GM21619 (cell line): ENCODE measurements at regions not wholly inside any gene's neighbourhood (a gene's known extent, or its start where the extent isn't known, plus 50 kb on each side); places are given as distances from the start of the nearest gene placed in this dataset.
"Not testable (repeated sequence)": the region's sequence is repeated elsewhere in the genome, so short reads cannot be mapped to it uniquely, and the experiment has no call there.

Experiments used
- ATAC-seq: cut with Tn5 transposase; IDR thresholded peaks from one replicate; pipeline ENCODE4 v1.9.1; 2021; ENCODE audit not compliant: unreplicated experiment

DNA sequence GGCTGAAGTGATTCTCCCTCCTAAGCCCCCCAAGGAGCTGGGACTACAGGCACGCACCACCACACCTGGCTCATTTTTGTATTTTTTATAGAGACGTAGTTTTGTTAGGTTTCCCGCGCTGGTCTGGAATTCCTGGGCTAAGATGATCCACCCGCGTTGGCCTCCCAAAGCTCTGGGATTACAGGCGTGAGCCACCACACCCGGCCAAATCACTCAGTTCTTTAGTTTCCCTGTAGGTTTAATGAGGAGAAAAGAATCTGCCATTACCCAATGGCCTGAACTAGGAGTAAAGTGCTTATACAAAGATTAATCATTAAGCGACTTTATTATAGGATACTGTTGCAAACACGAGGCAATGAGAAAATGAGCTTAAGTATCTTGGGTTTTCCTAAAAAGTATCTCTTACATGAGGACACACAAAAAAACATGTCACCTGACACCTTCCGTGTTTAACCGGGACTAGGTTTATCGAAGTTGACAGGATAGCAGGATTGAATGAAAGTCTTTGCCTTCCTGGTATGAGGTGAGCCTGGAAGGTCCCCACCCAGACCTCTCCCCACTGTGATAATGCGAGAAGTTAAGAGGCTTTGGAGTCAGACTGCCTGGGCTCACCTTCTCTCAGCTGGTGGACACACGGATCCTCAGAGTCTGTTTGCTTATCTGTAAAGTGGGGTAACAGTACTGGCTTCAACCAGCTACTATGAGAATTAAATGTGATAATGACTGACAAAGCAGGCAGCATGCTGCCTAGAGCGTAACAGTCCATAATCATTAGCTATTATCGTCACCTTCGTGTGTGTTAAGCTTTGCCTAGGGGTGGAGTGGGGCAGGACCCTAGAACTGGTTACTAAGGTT is 133.5 kb upstream of the KRAS start:
- no peak for ATAC-seq

GRCh38 chr12:25382311-25383106 is 131.8 kb upstream of the KRAS start:
- no peak for ATAC-seq

- ATAC-seq, result peak; percentile 55
Measured at GRCh38 chr12:25377469-25378177, 126.9 kb upstream of the KRAS start.

- no peak for ATAC-seq
Measured at GRCh38 chr12:25376985-25377384, 126.3 kb upstream of the KRAS start.

GRCh38 chr12:25376407-25376806 is 125.7 kb upstream of the KRAS start:
- ATAC-seq, result no peak

GRCh38 chr12:25372969-25373817 is 122.5 kb upstream of the KRAS start:
- no peak for ATAC-seq

GRCh38 chr12:25372002-25372401 is 121.3 kb upstream of the KRAS start:
- no peak for ATAC-seq

DNA sequence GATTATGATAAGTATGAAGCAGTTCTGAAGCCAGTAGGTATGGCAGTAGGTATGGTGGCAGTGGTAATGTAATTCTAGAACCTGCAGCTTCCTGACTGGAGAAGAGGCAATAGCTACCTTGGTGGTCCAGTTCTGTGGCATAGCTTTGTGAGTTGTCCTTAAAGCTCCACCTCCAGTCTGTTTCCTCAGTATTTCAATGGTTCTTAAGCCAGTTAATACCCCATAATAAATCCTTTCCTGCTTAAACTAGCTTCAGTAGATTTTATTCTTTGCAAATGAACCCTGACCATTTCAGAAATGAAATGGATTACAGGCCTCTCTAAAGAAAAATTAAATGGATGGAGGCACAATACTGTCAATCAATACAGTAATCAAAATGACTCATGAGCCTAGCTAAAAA is 117.8 kb upstream of the KRAS start:
- no peak for ATAC-seq

GRCh38 chr12:25366122-25366521 is 115.4 kb upstream of the KRAS start:
- no peak for ATAC-seq

DNA sequence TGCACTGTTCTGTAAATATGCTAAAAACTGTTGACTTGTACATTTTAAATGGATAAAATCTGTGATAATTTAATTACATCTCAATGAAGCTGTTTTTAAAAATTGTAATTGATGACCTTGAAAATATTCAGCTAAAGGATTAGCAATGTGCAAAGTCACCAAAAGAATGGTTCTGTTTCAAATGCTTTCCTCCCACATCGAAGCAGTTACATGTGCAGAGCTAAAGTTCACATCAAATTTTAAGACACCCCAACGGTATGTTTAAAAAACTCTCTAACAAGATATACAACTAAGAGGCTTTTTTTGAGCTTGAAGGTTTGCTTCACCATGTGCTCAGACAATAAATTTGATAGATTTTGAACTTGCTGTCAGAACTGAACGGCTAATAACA is 114.6 kb upstream of the KRAS start:
- ATAC-seq, result no peak

DNA sequence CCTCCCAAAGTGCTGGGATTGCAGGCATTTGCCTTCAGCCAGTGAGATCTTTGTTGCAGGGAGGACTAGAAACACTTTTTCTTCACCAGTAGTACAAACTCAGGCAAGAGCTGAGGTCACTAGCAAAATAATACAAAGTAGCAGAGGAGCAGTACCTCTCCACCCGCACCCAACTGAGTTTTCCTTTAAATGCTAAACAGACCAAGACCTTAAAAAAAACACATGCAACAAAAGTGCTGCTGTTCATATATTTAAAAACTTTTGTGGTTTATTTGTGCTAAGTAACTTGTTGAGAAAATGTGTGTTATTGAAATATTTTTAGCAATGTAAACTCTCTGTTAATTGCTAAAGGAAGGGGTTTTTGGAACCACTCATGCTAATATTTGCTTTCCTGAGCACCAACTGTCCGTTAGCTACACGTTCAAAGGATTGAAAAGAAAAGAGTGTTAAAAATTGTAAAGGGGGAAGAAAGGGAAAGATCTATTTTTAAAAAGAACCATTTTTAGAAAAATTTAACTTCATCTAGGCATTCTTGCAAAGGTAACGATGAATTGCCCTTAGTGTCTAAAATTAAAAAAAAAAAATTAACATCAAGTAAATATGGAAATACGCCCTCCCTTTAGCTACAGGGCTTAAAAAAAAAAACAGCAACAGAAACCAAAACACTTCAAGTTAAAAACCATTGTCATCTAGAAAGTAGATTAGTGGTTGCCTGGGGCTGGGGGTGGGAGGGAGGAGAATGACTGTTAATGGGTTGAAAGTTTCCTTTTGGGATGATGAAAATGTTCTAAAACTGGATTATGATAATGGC is 114.0 kb upstream of the KRAS start:
- ATAC-seq, result peak; percentile 85

- ATAC-seq, result no peak
Measured at GRCh38 chr12:25362646-25363045, 111.9 kb upstream of the KRAS start.

DNA sequence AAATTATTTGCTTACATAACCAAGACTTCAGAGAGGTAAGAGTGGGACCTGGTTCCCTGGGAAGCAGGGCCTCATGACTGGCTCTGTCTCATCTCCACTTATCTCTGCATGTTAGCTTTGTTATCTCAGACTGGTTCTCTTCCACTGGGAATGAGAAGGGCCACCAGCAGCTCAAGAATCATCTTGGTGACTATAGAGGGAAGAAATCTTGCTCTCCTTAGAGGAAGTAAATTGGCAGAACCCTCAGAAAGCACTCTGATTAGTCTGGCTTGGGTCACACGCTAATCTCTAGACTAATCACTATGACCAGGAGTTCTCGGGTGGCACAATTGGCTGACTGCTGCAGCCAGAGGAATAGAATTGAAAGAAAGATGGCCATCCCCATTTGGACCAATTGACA is 110.8 kb upstream of the KRAS start:
- ATAC-seq, result no peak

- no peak for ATAC-seq
Measured at GRCh38 chr12:25357595-25357994, 106.9 kb upstream of the KRAS start.

GRCh38 chr12:25352942-25353341 is 102.2 kb upstream of the KRAS start:
- ATAC-seq, result not testable (repeated sequence)

DNA sequence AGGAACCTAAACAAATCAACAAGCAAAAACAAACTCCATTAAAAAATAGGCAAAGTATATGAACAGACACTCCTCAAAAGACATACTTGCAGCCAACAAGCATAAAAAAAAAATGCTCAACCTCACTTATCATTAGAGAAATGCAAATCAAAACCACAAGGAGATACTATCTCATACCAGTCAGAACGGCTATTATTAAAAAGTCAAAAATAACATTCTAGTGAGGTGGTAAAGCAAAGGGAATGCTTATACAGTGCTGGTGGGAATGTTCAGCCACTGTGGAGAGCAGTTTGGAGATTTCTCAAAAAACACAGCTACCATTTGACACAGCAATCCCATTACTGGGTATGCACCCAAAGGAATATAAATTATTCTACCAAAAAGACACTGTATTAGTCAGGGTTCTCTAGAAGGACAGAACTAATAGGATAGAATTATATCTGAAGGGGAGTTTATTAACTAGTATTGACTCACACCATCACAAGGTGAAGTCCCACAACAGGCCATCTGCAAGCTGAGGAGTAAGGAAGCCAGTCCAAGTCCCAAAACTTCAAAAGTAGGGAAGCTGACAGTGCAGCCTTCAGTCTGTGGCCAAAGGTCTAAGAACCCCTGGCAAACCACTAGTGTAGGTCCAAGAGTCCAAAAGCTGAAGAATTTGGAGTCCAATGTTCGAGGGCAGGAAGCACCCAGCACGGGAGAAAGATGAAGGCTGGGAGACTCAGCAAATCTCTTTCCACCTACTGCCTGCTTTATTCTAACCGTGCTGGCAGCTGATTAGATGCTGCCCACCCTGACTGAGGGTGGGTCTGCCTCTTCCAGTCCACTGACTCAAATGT is 101.6 kb upstream of the KRAS start:
- ATAC-seq, result no peak

- no peak for ATAC-seq
Measured at GRCh38 chr12:25348593-25348895, 97.8 kb upstream of the KRAS start.

GRCh38 chr12:25347716-25348592 is 97.2 kb upstream of the KRAS start:
- no peak for ATAC-seq
